GM18519 (cell line): ENCODE measurements at regions not wholly inside any gene's neighbourhood (a gene's known extent, or its start where the extent isn't known, plus 50 kb on each side); places are given as distances from the start of the nearest gene placed in this dataset.
"Not testable (repeated sequence)": the region's sequence is repeated elsewhere in the genome, so short reads cannot be mapped to it uniquely, and the experiment has no call there.

Source experiments
- ATAC-seq: cut with Tn5 transposase; IDR thresholded peaks from one replicate; pipeline ENCODE4 v1.9.1; 2021; ENCODE audit warnings: mild to moderate bottlenecking, moderate library complexity; ENCODE audit not compliant: unreplicated experiment, low FRiP score

DNA sequence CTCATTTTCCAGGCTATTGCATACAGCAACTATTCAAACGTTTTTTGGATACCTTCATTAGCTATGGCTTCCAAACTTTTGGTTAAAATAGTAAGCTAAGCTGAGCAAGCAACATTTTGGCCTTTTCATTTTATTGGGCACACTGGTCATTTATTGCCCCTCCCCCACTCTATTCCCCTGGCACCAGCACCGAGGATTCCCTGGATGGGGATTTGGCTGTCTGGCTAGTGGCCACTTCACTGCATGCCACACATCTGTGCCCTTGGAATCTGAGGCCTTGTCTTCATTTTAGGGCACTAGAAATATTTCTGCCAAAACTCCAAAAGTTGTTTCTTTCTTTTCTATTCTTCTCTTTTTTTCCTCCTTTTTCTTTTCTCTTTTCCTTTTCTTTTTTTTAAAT, 980.7 kb downstream of the LTN1 start:
- not testable (repeated sequence) for ATAC-seq

- ATAC-seq, result not testable (repeated sequence)
Observed at GRCh38 chr21:28008245-28008644, 984.4 kb downstream of the LTN1 start.

DNA sequence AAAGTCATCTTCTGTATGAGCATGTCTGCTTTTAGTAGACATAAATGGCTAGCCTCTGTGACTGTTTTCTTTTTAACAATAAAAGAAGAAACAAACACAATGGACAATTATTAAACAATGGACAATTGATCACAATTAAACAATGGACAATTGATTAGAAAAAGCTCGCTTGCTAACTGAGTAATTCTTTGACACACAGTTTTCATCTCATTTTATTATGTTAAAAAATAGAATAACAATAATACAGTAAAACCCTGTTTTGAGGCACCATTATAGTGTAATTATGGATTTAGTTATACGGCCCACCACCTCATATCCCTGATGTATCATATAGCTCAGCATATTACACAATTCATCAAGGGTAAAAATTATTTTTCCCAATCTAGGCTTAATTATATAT, 989.0 kb downstream of the LTN1 start:
- ATAC-seq, result not testable (repeated sequence)

- not testable (repeated sequence) for ATAC-seq
Observed at GRCh38 chr21:27996906-27997305, 995.8 kb downstream of the LTN1 start.

GRCh38 chr21:27984663-27985325, 1007.9 kb downstream of the LTN1 start:
- not testable (repeated sequence) for ATAC-seq

DNA sequence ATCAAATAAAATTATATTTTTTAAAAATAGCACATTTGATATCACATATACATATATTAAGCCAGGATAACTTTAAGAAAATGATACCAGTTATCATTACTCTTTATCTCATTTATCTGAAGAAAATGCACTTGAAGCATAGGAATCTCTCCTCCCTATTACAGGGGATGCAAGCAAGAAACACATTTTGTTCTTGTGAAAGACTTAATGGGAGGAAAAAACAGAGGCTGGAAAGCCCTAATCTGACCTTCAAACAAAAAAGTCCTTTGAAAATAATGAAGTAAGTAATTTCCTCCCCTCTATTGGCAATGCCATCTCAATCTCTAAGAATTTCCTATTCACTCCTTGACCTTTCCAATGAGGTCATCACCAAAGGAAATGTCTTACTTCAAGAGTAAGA, 1012.6 kb upstream of the ADAMTS5 start:
- not testable (repeated sequence) for ATAC-seq

DNA sequence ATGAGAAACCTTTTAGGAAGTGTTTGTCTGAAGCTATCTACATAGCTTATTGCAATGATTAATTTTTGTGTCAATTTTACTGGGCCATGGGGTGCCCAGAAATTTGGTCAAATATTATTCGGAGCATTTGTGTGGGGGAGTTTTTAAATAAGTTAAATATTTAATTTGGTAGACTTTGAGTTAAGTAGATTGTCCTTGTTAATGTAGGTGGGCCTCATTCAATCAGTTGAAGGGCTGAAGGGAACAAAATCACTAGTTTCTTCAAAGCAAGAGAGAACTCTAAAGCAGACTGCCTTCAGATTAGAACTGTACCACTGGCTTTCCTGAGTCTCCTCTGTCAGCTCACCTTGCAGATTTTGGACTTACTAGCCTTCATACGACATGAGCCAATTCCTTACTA, 1008.6 kb upstream of the ADAMTS5 start:
- ATAC-seq, result no peak

- ATAC-seq, result not testable (repeated sequence)
Observed at GRCh38 chr21:27974152-27974551, 1007.3 kb upstream of the ADAMTS5 start.

DNA sequence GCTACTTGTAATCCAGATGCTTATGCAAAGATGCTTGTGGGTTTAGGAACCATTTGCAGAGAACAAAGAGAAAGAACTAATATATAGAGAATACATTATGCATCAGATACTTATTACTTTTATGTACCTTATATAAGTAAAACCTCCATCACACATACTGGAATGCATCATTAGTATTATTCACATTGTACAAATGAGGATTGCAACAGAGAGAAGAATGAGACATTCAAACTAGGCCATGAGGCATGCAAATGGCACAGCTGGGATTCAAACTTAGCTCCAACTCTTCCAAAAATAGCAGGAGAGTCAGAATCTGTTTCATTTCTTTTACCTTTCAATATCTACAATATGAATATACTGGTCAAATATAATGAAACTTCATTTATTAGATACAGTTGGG, 1001.4 kb upstream of the ADAMTS5 start:
- ATAC-seq, result not testable (repeated sequence)

- ATAC-seq, result no peak
Observed at GRCh38 chr21:27954543-27955165, 987.8 kb upstream of the ADAMTS5 start.

DNA sequence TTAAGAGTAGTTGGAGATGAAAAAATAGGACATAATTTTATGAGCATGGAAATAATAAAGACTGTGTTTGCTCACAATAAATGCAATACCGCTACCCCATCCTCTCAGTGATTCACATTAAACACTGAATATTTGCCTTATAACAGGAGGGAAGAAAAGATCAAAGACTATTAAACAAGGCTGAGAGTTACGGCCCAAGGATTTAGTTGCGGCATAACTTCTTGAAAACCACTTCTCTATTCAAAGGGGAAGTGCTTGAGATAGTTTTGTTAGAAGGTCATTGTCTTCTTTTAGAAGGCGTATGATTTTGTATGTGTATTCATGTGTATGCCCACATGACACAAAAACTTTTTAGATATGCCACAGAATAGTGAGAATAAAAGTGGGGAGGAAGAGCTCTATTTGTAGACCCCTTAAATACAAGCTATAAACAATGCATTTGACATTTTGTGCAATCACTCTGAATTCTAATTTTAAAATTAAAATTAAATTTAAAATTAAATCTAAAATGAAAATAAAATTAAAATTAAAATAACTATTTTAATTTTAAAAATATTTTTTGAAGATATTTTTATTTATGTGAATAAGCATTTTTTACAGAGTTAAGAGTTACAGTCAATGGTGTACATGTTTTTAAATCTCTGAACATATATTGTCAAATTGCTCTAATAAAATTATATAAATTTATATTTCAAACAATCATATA, 986.6 kb upstream of the ADAMTS5 start:
- no peak for ATAC-seq

- ATAC-seq, result not testable (repeated sequence)
Observed at GRCh38 chr21:27949093-27949492, 982.2 kb upstream of the ADAMTS5 start.

- ATAC-seq, result not testable (repeated sequence)
Observed at GRCh38 chr21:27930108-27930767, 963.4 kb upstream of the ADAMTS5 start.

- not testable (repeated sequence) for ATAC-seq
Observed at GRCh38 chr21:27929179-27929578, 962.3 kb upstream of the ADAMTS5 start.

GRCh38 chr21:27928534-27929115, 961.7 kb upstream of the ADAMTS5 start:
- ATAC-seq, result not testable (repeated sequence)

GRCh38 chr21:27921421-27921820, 954.5 kb upstream of the ADAMTS5 start:
- not testable (repeated sequence) for ATAC-seq

DNA sequence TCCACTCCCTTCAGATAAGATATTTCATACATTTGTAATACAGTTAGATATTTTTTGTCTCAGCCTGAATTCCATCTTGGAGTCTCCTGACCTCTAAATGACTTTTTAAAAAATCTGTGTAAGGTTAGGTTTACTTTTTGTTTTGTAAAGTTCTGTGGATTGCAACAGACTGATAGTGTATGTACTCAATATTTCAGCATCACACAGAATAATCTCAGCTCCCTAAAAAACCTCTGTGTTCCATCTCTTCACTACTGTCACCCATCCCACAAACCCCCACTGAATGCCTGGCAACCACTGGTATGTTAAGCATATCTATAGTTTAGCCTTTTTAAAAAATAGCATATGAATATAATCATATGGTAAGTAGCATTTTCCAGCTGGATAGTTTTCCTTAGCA, 951.1 kb upstream of the ADAMTS5 start:
- ATAC-seq, result not testable (repeated sequence)

GRCh38 chr21:27916326-27916725, 949.4 kb upstream of the ADAMTS5 start:
- ATAC-seq, result not testable (repeated sequence)

DNA sequence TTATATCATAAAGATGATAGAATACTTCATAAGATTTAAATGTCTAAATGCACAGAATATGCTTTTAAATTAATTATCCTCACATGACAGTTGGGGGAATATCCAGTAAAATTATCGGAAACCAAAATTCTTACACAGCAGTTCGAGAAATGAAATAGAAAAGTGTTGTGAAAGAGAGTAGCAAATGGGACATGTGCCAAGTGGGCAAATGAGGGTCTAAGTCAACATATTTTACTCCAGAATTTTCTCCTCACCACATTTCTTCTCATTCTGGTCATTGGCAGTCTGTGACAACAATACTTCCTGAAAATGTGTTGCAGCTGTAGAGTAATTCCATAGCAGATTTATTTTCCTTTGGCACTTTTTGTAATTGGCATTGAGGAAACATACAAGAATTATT, 945.2 kb upstream of the ADAMTS5 start:
- not testable (repeated sequence) for ATAC-seq

- ATAC-seq, result not testable (repeated sequence)
Observed at GRCh38 chr21:27909487-27909886, 942.6 kb upstream of the ADAMTS5 start.

DNA sequence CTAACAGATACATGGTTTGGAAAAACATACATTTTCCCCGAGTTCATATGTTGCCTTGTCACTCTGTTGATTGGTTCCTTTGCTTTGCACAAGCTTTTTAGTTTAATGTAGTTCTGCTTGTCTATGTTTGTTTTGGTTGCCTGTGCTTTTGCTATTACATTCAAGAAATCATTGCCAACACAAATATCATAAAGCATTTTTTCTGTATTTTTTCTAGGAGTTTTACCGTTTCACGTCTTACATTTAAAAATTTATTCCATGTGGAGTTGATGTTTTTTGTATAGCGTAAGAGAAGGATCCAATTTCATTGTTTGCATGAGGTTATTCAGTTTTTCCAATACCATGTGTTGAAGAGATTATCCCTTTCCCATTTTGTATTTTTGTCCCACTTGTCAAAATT, 941.9 kb upstream of the ADAMTS5 start:
- not testable (repeated sequence) for ATAC-seq
